ENCODE measurements at regions not wholly inside any gene's neighbourhood (a gene's known extent, or its start where the extent isn't known, plus 50 kb on each side); places are given as distances from the start of the nearest gene placed in this dataset.
"Not testable (repeated sequence)": the region's sequence is repeated elsewhere in the genome, so short reads cannot be mapped to it uniquely, and the experiment has no call there.

DNA sequence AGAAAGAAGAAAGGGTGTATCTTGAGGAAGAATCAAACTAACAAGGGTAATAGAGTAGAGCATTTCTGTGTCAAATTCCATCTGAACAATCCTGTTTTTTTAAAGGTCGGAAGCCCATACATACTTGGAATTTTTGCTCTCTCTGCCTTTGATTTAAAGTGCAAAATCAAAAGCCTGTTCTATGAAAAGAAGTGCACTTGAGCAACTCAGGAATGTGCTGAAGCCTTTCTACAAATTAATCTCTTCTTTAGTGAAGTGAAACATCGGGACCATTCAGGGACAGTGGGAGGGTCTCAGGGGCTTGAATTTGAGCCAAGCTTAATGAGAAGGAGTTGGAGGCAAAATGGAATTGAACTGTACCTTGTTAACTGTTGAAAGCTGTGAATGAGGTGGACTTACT, 1008.5 kb upstream of the LCORL start:
- intact Hi-C loops (cut with DNase I) = no loop called here
- ATAC-seq (no peak), DNase-seq (ENCODE audit: missing footprints) (no peak)

- no peak for ATAC-seq
- DNase-seq (ENCODE audit: missing footprints) = no peak
- intact Hi-C loops (cut with DNase I) = no loop called here
Observed at GRCh38 chr4:19026281-19026680, 1004.7 kb upstream of the LCORL start.

GRCh38 chr4:19025031-19025430, 1003.5 kb upstream of the LCORL start:
- DNase-seq (ENCODE audit: missing footprints) (no peak), ATAC-seq (no peak)
- intact Hi-C loops (cut with DNase I) = no loop called here

DNA sequence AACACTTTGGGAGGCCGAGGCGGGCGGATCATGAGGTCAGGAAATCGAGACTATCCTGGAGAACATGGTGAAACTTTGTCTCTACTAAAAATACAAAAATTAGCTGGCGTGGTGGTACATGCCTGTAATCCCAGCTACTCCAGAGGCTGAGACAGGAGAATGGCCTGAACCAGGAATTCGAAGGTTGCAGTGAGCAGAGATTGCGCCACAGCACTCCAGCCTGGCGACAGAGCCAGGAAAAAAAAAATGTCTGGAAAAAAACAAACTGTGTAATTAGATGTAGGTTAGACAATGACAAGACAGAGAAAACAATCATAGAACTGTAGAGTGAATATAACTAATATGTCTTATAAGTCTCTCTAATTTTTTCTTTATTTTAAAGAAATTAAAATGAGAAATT, 1002.5 kb upstream of the LCORL start:
- ATAC-seq (no peak), DNase-seq (ENCODE audit: missing footprints) (no peak)
- intact Hi-C loops (cut with DNase I) = no loop called here

DNA sequence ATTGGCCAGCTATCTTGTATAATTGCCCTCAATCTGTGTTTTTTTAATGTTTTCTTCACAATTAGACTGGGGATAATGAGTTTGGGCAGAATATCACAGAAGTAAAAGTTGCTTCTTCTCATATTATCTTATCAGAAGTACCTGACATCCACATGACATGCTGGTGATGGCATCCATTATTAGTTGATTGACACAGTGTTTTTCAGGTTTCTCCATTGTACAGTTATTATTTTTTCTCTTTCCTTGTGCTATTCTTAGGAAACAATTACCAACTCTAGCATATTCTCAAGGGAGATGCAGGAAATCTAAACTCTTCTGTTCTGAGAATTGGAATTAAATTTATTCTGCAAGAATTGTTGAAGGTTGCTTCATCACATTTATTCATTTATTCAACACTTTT, 1000.1 kb upstream of the LCORL start:
- no peak for ATAC-seq
- DNase-seq (ENCODE audit: missing footprints) = no peak
- intact Hi-C loops (cut with DNase I) = no loop called here

DNA sequence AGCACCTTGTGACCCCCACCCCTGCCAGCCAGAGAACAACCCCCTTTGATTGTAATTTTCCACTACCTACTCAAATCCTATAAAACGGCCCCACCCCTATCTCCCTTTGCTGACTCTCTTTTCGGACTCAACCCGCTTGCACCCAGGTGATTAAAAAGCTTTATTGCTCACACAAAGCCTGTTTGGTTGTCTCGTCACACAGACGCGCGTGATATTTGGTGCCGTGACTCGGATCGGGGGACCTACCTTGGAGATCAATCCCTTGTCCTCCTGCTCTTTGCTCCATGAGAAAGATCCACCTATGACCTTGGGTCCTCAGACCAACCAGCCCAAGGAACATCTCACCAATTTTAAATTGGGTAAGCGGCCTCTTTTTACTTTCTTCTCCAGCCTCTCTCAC, 995.0 kb upstream of the LCORL start:
- intact Hi-C loops (cut with DNase I); ATAC-seq; DNase-seq (ENCODE audit: missing footprints): not testable (repeated sequence)

GRCh38 chr4:19014594-19014993, 993.0 kb upstream of the LCORL start:
- ATAC-seq = no peak
- intact Hi-C loops (cut with DNase I) = no loop called here
- no peak for DNase-seq (ENCODE audit: missing footprints)

- no peak for DNase-seq (ENCODE audit: missing footprints)
- ATAC-seq = no peak
- intact Hi-C loops (cut with DNase I) = no loop called here
Observed at GRCh38 chr4:19010761-19011160, 989.2 kb upstream of the LCORL start.

DNA sequence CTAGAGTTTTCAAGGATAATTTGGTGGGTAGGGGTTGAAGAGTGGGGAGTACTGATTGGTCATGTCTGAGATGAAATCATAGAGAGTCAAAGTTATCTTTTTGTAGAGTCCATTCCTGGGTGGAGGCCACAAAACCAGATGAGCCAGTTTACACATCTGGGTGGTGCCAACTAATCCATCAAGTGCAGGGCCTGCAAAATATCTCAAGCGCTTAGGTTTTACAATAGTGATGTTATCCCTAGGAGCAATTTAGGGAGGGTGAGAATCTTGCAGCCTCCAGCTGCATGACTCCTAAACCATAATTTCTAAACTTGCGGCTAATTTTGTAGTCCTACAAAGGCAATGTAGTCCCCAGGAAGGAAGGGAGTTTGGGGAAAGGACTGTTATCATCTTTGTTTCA, 988.3 kb upstream of the LCORL start:
- no peak for ATAC-seq
- intact Hi-C loops (cut with DNase I) = no loop called here
- no peak for DNase-seq (ENCODE audit: missing footprints)

GRCh38 chr4:19005211-19005610, 983.7 kb upstream of the LCORL start:
- intact Hi-C loops (cut with DNase I) = no loop called here
- no peak for DNase-seq (ENCODE audit: missing footprints)
- ATAC-seq = no peak

- DNase-seq (ENCODE audit: missing footprints) (no peak), ATAC-seq (no peak)
- intact Hi-C loops (cut with DNase I) = no loop called here
Observed at GRCh38 chr4:19002170-19002569, 980.6 kb upstream of the LCORL start.

DNA sequence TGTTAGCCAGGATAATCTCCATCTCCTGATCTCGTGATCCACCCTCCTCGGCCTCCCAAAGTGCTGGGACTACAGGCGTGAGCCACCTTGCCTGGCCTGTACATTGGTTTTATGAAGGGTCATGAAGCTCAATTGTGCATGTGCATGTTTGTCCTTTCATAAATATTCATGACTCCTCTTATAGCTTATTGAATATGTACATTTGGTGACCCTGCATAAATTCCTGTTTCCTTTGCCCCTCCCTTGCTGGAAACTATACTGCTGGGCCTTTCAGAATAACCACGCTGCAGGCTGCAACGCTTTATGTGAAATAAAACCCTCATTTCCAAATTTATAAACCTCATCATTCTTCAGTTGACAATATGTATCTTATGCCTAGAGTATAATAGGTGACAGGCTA, 978.0 kb upstream of the LCORL start:
- no peak for DNase-seq (ENCODE audit: missing footprints)
- intact Hi-C loops (cut with DNase I) = no loop called here
- no peak for ATAC-seq

GRCh38 chr4:18981234-18981615, 959.7 kb upstream of the LCORL start:
- no peak for ATAC-seq
- intact Hi-C loops (cut with DNase I) = no loop called here
- DNase-seq (ENCODE audit: missing footprints) = no peak

GRCh38 chr4:18980516-18981233, 959.1 kb upstream of the LCORL start:
- DNase-seq (ENCODE audit: missing footprints) = no peak
- no peak for ATAC-seq
- intact Hi-C loops (cut with DNase I) = no loop called here

DNA sequence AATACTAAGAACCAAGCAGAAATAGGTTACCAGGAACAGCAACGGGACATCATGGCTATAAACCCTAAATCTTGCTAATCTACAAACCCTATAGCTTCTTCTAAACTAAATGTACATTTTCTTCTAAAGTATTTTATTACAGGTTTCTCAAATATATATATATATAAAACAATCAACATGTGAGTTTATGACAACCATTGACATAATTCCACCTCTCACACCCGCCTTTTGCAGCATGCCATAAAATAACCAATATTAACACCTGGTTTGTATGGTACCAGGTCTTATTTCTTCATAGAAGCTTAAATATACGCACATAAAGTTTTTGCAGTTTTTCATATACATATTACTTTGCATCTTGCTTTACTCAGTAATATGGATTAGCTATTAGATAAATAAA, 955.3 kb upstream of the LCORL start:
- intact Hi-C loops (cut with DNase I) = no loop called here
- DNase-seq (ENCODE audit: missing footprints) (no peak), ATAC-seq (no peak)

- intact Hi-C loops (cut with DNase I) = no loop called here
- ATAC-seq = no peak
- DNase-seq (ENCODE audit: missing footprints) = no peak
Observed at GRCh38 chr4:18975916-18976808, 954.6 kb upstream of the LCORL start.

DNA sequence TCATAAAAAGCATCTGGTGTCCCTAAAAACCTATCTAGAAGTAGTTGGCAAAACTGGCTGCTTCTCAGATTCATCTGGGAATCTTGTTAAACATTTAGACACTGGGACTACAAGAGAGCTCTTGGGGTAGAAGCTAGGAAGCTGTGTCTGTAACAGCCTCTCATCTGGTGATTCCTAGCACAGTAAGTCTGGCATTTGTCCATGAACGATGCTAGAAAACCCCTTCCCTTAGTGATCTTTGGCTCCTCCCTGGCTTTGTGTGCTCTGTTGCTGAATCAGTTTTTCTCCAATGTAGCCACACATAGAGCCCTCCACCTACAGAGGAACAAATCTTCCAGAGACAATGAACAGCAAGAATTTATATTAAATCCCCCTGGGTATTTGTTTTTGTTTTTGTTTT, 951.7 kb upstream of the LCORL start:
- no peak for DNase-seq (ENCODE audit: missing footprints)
- intact Hi-C loops (cut with DNase I) = no loop called here
- ATAC-seq = no peak

- ATAC-seq (no peak), DNase-seq (ENCODE audit: missing footprints) (no peak)
- intact Hi-C loops (cut with DNase I) = no loop called here
Observed at GRCh38 chr4:18961879-18962278, 940.3 kb upstream of the LCORL start.

DNA sequence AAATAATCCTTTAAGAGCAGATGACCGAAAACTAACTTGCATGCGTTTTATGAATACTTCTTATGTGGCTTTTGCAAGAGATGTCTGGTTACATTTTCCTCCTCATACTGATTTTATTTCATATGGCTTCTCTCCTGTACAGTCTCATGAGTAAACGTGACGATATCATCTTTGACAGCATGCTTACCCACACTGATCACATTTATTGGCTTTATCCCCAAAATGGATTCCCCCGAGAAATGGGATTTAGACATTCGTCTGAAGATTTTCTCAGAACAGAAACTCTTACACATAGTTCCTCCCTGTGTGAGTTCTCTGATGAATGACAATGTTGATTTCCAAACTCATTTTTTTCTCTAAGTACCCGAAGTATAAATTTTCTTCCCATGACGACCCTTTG, 939.7 kb upstream of the LCORL start:
- DNase-seq (ENCODE audit: missing footprints) (no peak), ATAC-seq (no peak)
- intact Hi-C loops (cut with DNase I) = no loop called here

GRCh38 chr4:18957716-18958115, 936.2 kb upstream of the LCORL start:
- DNase-seq (ENCODE audit: missing footprints) (no peak), ATAC-seq (no peak)
- intact Hi-C loops (cut with DNase I) = no loop called here
